Endothelial cell of umbilical vein (primary cell): ENCODE measurements at regions not wholly inside any gene's neighbourhood (a gene's known extent, or its start where the extent isn't known, plus 50 kb on each side); places are given as distances from the start of the nearest gene placed in this dataset.

Experiments used
- CTCF ChIP-seq, 2 donors: IDR thresholded peaks; 1 replicate in 1 of 2; 2 replicates in 1 of 2; pipeline ENCODE4 v1.5.1; 2011; ENCODE audit warnings: low read length in 2 of 2, mild to moderate bottlenecking in 2 of 2, moderate library complexity in 2 of 2, control low read depth in 1 of 2, inconsistent platforms in 1 of 2, low read depth in 1 of 2; ENCODE audit not compliant: insufficient read depth in 1 of 2; ENCODE audit errors: extremely low read depth in 1 of 2
- EZH2 ChIP-seq: IDR thresholded peaks from 2 replicates; pipeline ENCODE4 v1.6.1; 2012; ENCODE audit warnings: borderline replicate concordance, low read depth, mild to moderate bottlenecking, moderate library complexity, low read length, inconsistent platforms; ENCODE audit not compliant: severe bottlenecking
- GATA2 ChIP-seq: IDR thresholded peaks from 2 replicates; pipeline ENCODE4 v1.7.0; 2011; ENCODE audit warnings: low read depth, mild to moderate bottlenecking, moderate library complexity, mixed read lengths, low read length; ENCODE audit not compliant: insufficient read length, insufficient read depth
- JUN ChIP-seq: IDR thresholded peaks from 2 replicates; pipeline ENCODE4 v1.6.1; 2011; ENCODE audit warnings: borderline replicate concordance, low read depth; ENCODE audit not compliant: insufficient read length, insufficient read depth
- MAX ChIP-seq: IDR thresholded peaks from 2 replicates; pipeline ENCODE4 v1.6.1; 2011; ENCODE audit not compliant: insufficient read depth, insufficient read length
- POLR2A ChIP-seq: IDR thresholded peaks from 2 replicates; pipeline ENCODE4 v1.6.1; 2012; ENCODE audit warnings: low read depth, mild to moderate bottlenecking, control low read depth, low read length
- POLR2AphosphoS5 ChIP-seq: IDR thresholded peaks from 2 replicates; pipeline ENCODE4 v1.6.1; 2012; ENCODE audit warnings: low read depth, mild to moderate bottlenecking, control low read depth, low read length, moderate library complexity; ENCODE audit not compliant: insufficient read depth

GRCh38 chr4:181830404-181831035 is 412.7 kb upstream of the TENM3 start:
- TF ChIP-seq CTCF (IDR thresholded peaks at IDR 0.05; ENCODE audit: extremely low read depth in 1 of 2, insufficient read depth in 1 of 2, low read depth in 1 of 2, low read length in 2 of 2) (no peak), JUN (no peak), MAX (no peak), POLR2AphosphoS5 (no peak), EZH2 (no peak), POLR2A (no peak), GATA2 (no peak)
